ENCODE measurements at regions not wholly inside any gene's neighbourhood (a gene's known extent, or its start where the extent isn't known, plus 50 kb on each side); places are given as distances from the start of the nearest gene placed in this dataset.
"Not testable (repeated sequence)": the region's sequence is repeated elsewhere in the genome, so short reads cannot be mapped to it uniquely, and the experiment has no call there.

DNA sequence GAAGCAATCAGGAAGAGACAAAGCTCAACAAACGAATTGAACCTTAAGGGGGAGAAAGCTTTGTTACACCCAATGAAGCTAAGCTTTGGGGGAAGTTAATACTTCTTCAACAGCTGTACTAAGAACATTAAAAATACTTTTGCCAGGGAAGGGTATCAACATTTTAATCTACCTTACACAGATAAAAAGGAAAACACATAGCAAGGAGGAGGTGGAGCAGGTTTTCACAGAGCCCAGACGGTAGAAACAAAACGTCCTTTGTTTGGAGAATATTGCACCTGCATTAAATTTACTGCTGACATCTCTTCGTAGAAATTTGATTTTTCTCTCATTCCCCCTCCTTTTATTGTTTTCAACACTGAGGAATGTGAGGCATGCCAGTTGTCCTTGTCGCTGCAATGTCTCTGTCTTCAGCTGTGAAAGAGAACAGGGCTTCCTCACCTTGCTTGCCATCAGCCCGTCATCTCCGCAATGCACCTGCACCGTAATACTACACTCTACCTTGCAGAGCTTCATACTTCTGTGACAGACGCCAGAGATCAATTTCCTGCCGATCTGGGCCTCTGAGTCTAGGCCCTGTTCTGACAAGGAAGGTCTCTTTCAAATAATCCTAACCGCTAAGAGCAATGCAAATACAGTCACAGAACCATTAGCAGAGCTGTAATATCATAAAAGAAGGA lies 270.8 kb downstream of the SPRY2 start:
- no peak for DNase-seq

DNA sequence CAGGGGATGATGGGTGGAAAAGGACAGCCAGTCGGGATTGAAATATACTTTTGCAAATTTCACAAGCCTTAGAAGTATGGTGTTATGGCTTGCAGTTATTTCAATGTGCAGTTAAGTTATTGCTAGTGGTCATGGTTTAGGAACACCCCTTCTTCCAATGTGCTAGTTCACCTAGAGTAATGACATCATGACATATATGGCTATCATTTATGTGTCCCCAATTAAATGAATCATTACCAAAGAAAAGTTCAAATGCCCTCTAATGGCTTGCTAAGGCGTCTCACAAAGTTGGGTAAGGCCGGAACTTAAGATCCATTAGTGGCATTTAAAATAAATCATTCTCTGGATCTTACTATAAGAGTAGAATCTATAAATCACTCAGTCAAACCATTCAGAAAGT lies 271.6 kb downstream of the SPRY2 start:
- DNase-seq: no peak

DNA sequence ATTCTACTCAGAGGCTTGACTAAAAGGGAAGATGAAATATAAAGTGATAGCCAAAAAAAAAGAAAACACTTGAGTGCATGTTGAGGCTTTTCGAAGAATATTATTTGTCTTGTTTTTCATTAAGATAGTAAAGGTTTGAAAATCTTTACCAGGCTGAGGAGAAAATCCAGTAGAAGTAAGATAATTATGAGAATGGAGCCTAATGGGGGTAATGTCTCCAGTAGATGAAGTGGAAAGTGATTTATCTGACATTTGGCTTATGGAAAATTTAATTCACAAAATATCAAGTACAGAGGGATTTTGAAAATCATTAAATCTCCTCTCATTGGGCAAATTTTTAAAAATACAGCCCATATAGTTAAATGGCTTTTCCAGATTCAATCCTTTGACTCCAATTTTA lies 274.9 kb downstream of the SPRY2 start:
- no peak for DNase-seq

DNA sequence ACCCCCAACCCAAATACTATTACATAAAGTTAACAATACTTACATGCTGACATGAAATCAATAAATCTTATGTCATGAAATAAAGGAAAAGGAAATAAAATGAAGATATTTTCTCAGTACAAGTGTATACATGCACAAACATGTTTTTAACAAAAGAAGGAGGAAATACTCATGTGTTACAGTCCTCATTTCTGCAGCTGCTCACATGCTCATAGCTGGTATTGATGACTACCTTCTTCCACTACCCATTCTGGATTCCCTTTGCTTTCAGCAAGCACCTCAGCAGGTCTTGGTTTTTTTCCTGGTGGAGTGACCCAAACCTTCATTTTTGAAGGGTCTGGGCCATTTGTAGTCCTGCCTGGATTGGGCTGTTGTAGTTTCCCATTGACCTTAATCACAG lies 278.5 kb downstream of the SPRY2 start:
- DNase-seq: not testable (repeated sequence)

DNA sequence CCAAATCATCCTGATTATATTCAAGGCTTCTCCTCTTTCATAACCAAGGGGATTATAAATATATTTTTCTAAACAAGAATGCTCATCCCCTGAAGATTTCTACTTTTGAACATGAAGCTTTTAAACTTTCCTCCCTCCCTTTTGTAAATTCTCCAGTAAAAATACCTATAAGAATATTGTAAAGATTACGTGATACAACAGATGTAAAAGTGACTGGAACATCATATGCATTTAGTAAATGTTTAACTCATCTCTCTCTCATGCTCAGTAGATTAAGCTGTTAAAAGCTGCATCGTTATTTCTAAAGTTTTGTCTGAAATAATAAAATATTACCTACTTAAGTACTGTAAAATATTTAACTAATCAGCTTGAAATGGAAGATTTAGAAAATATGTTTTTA lies 281.1 kb downstream of the SPRY2 start:
- DNase-seq: no peak

DNA sequence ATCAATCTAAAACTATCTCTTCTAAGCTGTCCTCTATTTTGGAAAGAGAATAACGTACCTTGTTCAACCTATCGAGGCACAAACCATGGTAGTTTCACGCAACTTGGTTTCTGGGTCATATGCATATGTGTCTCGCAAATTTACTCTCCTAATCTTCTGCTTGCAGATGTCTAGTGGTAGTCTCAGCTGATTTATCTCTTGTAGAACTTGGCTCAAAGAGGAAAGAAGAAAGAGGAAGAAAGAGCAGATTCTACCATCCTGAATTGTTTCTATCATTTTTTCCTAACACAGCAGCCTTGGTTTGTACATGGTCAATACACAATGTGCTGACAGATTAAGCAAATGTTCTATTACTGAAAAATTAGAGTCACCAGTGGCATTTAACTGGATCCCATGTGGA lies 282.3 kb downstream of the SPRY2 start:
- DNase-seq: no peak

DNA sequence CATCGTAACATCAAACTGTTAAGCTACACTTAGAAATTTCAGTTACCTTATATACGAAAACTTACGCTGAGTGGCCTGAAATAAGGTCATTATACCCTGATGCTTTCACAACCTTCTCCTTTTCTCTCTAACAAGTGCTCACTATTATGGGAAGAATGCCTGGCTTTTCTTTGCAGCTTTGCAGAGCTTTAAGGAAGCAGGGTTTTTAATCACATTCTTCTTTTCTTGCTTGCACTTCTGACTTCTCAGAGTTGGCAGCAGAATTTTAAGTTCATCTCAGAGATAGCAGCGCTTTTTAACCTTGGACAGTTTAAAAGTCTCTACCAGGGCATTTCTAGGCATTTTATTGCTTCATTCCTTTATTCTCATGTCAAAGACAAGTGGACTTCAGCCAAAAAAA lies 285.1 kb downstream of the SPRY2 start:
- no peak for DNase-seq

DNA sequence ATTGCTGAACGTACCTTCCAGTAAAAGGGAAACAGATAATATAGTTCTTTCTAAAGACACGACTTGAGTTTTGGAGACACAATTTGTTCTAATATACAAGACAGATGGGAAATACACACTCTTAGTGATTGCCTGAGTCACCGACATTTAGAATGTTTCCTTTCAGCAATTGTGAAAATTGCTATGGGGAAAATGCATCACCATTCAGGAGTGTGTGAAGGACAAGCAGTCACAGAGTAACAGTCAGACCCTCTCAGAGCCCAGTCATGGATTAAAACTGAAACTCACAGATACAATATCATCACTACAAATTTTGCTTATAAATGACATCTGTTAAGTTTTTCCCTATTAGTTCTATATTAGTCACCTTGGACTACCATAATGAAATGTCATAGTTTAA lies 286.1 kb downstream of the SPRY2 start:
- DNase-seq: no peak

DNA sequence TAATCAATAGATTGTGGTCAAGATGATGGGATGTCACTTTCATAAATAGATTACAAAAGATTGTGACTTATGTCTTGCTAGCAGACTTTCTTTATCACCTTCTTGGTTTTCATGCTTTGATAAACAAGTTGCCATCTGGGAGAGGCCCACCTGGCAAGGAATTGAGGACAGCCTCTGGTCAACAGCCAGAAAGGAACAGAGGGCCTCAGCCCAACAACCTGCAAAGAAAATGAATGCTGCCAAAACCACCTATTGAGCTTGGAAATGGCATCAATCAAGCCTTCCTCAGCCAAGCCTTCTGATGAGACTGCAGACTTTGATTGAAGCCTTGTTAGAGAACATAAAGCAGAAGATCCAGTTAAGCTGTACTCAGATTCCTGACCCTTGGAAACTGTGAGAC lies 288.6 kb downstream of the SPRY2 start:
- no peak for DNase-seq

DNA sequence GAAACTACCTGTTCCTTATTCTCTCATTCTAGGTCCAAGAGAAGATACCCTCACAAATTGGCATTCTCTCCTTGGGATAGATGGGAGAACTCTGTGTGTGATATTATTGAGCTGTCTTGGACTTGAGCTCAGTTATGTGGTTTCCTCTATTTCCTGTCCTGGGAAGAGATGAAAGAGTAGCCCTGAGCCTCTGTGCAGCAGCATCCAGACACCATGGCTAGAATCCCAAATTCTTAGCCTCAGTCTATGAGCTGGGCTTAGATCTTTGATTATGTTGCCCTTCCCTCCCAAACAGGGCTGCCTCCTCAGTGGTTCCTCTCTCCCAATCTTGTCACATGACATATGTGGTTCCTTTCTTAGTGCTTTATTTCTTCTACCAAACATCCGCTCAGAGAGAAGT lies 290.7 kb downstream of the SPRY2 start:
- DNase-seq: no peak

DNA sequence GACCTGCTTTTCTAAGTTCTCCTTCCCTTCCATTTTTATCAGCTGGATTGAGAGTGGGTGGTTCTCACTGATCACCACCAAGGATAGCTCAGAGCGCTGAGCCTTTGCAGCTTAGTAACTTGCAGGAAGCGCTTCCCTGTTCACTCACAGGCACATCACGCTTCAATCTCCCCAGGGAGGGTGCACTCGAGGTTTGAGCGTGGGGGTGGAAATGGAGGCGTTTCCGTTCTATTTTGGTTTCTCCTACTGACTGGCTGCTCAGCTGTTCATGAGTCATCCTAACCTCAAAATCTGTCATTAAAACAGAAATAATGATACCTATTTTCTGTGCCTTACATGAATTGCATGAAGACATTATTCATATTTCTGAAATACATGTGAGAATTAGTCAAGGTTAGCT lies 292.1 kb downstream of the SPRY2 start:
- DNase-seq: no peak

DNA sequence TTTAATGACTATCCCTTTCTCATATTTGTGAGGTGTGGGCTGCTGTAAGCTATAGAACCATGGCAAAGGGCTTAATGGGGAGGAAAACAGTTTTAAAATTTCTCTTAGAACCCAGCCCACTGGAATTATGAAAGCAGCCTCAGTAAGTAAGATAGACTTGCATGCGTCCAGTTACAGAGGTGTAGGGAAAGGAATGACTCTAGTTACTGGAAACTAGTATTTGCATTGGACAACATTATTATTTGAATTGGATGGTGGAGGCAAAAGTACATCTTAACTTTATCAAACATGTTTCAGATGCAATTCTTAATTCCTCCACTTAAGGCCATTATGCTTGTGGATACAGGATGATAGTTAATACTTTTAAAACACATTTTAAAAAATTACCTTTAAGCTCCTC lies 292.9 kb downstream of the SPRY2 start:
- no peak for DNase-seq

DNA sequence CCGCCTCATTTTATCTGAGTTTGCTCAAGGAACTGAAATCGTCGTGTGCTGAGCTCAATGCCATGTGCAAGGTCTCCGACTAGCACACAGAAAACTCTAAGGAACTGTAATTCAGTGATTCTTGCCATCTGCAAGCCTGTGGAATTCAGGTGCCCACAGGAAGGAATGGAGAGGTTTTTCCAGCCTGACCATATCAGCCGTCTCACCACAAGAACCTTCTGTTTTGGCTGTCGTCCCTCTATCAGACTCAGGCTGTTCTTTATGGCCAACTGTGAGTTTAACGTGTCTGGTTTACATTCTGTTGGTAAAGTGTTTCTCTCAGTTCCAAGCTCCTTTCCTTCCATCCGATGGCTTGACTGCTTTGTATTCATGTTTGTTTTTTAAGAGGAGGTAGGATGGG lies 293.5 kb downstream of the SPRY2 start:
- no peak for DNase-seq

DNA sequence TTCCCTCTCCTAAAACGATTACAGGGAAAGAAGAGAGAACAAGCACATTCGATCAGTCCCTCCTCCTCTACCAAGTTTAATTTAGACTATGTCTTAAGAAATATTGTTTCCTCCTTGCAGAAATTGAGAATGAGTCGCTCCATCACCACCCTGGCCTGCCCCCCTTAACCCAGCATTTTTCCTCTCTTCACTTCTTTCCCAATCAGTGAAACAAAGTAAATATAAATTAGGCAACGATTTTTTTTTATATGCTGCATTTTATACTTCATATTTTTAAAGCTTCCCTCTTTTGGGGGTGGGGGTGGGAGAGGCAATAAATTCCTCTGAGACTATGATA lies 300.0 kb downstream of the SPRY2 start:
- DNase-seq: no peak

DNA sequence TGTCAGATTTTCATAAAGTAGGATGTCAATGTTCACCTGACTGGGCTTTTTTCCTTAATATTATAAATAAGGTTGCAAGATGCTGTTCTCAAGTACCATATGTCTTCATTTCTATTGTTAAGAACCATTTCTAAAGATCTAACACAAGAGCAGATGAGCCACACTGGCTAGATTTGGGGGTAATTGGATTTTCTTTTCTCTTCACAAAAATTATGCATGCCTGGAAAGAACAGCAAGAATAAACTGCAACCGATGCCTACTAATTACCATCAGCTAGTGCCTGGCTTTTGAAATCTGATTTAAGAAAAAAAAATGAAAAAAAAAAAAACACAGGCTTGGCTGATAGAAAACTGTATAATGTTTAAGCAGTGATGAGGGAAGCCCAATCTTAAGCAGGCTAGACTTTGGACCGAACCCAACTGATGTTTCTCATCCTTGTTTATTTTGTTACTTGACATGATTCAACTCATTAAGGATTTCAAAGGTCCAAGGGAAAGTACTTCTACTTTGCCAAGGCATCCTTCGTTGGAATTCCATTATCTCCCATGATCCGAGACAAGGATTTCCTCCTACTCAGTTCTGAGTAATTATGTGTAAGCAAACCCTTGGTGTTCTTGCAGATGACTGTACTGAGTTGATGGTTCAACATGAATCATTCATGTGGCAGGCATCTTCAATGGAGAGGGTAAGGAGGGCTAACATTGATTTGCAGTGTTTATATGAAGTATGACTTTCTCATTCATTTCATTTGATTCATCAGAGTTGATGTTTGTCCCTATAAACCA lies 300.5 kb downstream of the SPRY2 start:
- no peak for DNase-seq

DNA sequence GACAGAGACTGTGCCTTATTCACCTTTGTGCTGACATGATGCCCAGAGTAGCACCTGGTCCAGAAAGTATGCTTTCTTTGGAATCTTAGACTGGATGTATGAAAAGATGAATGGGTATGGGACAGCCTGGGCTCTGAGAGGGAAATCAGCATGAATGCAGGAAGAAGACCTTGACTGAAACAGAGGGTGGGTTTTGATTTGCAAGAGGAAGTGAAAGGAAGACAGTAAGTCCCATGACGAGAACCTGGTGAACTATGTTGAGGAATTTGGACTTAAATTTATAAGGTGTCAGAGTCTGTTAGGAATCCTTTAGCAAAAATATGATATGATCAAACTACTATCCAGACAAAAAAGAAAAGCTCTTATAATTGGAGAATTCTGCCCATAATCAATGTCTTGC lies 301.9 kb downstream of the SPRY2 start:
- DNase-seq: no peak

DNA sequence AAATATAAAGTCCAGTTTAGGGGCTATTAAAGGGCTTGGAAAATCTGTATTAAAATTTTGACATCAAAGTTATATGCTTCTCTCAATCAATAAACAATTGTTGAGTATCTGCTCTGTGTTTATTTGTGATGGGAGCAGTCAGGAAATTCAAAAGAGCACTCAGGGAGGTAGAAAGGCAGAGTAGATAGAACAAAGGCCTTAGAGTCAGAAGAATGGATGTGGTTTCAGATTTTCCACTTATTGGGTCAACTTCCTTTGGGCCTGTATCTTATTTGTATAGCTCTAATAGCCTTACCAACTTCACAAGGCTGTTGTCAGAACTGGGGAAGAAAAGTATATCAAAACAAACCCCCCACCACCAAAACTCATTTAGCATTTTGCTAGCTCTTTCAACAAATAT lies 302.6 kb downstream of the SPRY2 start:
- no peak for DNase-seq

DNA sequence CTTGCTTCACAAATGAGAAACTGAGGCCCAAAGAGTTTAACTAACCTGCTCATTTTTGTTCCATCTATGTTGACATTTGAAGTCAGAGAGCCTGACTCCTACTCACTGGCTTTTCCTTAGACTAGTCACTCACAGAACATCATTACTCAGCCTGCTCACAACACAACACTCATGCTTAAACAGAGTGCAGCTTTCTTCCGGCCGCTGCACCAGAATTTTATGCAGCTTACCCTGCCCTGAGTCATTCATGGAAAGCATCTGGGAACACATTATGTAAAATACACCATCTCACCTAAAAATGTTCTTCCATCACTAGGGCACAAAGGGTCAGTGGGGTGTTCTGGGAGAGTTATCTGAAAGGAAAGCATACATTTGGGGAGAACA lies 303.4 kb downstream of the SPRY2 start:
- no peak for DNase-seq

DNA sequence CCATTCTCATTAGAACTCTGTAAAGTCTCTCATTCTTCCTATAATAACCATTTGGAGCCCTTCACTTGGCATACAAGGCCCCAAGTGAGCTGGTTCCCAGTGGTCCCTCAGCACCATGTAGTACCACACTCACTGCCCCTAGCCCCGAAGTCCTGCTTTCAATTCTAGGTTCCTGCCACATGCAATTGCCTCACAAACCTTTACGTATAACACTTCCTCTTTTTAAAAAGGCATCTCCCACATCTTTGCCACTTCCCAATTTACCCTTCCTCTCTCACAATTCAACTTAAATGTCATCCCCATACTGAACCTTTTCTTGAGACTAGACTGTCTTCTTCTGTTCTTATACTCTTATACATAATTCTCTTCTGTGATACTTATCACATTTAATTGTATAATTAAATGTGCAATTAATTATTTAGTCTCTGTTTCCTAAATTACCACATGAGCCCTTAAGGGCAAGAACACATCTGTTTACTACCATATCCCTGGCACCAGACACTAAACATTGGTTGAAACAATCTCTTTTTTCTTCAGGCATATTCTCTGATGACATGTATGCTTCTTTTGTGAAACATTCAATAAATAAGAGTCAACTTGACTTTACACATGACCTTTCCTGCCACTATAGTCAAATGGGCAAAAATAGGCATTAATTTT lies 304.0 kb downstream of the SPRY2 start:
- no peak for DNase-seq

DNA sequence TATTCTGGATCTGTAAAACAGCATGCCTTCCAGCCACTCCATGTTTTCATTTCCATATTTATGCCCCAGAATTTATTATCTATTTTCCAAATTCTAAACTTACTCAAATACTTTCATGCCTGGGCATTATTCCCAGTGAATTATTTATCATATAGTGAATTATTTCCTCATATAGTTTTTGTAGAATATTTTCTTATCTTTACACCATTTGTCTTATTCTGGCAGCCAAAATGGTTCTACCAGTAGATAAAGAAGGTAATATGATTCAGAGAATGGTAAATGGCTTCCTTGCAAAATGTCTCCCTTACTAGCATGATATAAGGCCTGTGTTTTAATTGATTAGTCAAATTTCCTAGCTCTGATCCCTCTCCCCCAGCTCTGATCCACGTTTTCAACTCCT lies 305.8 kb downstream of the SPRY2 start:
- no peak for DNase-seq

DNA sequence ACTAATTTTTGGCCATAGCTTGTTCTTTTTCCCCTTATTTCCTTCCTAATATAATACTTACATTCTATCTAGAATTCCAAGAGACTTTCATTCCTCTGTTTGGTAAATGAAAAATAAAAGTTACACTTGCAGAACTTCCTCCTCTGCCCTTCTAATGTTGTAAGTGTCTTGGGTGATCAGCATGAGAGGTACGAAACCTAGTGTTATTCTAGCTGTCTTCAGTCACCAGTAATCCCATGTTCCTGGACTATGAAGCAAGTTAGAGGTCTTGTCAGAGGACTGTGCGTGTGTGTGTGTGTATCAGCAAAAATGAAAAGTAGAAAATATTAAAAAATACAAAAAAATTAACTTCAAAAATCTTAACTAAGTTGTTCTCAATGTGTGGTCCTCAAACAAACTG lies 307.0 kb downstream of the SPRY2 start:
- DNase-seq: no peak

DNA sequence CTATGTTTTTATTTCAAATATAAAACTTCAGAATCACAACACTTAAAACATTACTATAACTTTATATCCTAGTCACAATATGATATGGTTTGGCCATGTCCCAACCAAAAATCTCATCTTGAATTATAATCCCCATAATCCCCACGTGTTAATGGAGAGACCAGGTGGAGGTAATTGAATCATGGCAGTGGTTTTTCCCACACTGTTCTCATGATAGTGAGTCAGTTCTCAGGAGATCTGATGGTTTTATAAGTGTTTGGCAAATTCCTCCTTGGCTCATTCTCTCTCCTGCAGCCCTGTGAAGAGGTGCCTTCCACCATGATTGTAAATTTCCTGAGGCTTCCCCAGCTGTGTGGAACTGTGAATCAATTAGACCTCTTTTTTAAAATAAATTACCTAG lies 307.6 kb downstream of the SPRY2 start:
- no peak for DNase-seq

DNA sequence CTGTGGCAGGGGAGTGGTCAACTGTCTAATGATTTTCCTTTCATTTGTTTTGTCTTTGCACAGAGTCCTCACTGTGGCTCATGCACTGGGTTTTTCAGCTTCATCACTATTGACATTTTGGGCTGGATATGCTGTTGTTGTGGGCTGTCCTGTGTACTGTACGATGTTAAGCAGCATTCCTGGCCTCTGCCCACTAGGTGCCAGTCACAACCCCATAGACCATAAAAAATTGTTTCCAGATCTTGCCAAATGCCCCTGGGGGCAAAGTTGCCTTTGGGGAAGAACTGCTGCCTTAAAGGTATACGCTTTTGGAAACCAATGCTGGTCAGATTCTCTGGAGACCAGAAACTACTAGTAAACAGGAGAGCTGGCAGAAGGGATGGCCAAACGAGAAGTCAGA lies 310.4 kb downstream of the SPRY2 start:
- DNase-seq: no peak

DNA sequence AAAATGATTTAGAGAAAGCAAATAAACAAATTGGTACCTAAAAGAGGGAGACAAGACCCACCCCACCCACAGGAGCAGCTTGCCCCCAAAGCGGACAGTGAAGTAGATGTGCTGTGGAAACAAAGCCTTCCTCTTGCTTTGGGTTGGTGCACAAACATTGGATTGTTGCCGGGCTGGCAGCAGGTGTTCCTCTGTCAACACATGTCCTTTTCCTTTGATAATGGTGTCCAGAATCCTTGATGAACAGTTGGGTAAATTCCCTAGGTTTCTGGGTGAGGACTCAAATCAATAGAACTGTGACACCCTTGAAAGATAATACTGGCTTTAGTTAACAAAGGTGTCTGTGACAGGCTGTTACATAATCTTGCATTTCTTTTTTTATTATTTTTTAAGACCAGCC lies 311.8 kb downstream of the SPRY2 start:
- no peak for DNase-seq

DNA sequence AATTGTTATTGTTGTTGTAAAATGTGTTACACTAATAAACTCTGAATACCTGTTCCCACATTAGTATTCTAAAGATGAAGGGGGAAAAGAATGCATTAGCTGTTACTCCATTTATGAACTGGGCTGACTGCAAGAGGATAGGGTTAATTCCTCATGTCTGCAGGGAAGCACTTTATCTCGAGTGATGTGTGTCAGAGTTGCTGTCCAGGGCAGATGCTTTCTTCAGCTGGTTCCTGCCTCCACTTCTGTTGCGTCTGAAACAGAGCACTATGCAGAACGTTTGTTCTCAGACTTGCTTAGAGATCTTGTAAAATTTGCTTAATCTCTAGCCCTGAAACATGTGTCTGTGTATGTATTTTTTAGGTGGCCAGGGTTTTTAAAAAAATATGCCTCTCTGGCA lies 318.8 kb downstream of the SPRY2 start:
- DNase-seq: no peak

Measured in NCI-H2171 (cell line).